Embryonic facial prominence (tissue), 1 donor: ENCODE measurements at regions not wholly inside any gene's neighbourhood (a gene's known extent, or its start where the extent isn't known, plus 50 kb on each side); places are given as distances from the start of the nearest gene placed in this dataset.
"Not testable (repeated sequence)": the region's sequence is repeated elsewhere in the genome, so short reads cannot be mapped to it uniquely, and the experiment has no call there.

Experiments
- DNase-seq: peaks from one replicate; pipeline ENCODE4 v3.0.0-alpha.2; 2016; ENCODE audit errors: extremely low spot score

DNA sequence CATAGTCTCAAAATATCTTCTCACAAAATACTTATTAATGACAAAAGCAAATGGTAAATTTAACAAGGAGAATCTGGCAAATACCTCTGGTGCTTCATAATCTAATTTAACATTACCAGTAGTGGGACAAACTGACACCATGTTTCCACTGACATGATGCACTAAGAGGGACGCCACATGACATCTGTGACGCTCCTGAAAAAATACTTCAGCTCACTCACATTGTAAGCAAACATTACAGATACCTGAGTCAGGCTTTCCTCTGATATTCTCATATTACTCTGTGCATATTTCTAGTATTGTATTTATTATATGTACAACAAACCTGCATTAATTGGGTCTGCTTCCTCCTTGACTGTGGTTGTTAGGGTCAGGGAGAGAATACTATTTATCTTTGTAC lies 56.7 kb upstream of the OSMR start:
- DNase-seq: no peak

- DNase-seq: no peak
These were observed 56.0 kb upstream of the OSMR start for GRCh38 chr5:38789777-38790176.

GRCh38 chr5:38790268-38790667 lies 55.5 kb upstream of the OSMR start:
- no peak for DNase-seq

- no peak for DNase-seq
These were observed 54.9 kb upstream of the OSMR start for GRCh38 chr5:38790891-38791290.

GRCh38 chr5:38793099-38793498 lies 52.7 kb upstream of the OSMR start:
- no peak for DNase-seq

DNA sequence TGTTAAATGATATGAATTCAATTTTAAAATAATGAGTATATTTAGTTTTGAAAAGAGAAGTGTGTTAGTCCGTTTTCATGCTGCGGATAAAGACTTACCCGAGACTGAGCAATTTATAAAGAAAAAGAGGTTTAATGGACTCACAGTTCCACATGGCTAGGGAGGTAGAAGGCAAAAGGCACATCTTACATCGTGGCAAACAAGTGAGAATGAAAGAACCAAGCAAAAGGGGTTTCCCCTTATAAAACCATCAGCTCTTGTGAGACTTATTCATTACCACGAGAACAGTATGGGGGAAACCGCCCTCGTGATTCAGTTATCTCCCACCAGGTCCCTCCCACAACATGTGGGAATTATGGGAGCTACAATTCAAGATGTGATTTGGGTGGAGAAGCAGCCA lies 51.8 kb upstream of the OSMR start:
- DNase-seq: not testable (repeated sequence)

DNA sequence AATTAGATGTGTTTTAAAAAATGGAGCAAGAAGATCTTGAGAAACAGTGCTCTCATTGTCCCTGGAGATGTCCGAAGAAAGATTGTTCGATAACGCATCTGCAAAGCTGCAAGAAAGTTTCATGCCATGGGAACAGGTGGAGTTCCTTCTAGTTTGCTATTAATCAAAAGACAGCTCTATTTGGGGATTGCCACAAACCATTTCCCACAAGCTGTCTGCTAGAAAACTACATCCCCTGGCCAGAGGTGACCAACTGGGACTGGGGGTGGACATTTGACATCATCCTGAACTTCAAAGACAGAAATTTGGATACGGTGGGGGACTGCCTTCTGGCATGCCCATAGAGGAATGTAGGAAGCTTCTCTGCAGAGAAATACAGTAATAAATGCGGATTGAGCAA lies 50.8 kb upstream of the OSMR start:
- no peak for DNase-seq

GRCh38 chr5:38795986-38796741 lies 49.6 kb upstream of the OSMR start:
- no peak for DNase-seq
